ENCODE measurements at regions not wholly inside any gene's neighbourhood (a gene's known extent, or its start where the extent isn't known, plus 50 kb on each side); places are given as distances from the start of the nearest gene placed in this dataset.
"Not testable (repeated sequence)": the region's sequence is repeated elsewhere in the genome, so short reads cannot be mapped to it uniquely, and the experiment has no call there.

DNA sequence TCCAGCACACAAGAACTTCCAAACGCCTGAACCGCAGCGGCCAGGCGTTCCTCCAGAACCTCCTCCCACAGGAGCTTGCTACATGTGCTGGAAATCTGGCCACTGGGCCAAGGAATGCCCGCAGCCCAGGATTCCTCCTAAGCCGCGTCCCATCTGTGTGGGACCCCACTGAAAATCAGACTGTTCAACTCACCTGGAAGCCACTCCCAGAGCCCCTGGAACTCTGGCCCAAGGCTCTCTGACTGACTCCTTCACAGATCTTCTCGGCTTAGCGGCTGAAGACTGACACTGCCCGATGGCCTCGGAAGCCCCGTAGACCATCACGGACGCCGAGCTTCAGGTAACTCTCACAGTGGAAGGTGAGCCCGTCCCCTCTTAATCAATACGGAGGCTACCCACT is 130.2 kb upstream of the ADCY2 start:
- H3K9me3 ChIP-seq (ENCODE audit: control insufficient read depth, insufficient read depth, low read depth, low read length); H3K4me1 ChIP-seq (ENCODE audit: control insufficient read depth, insufficient read depth, low read length); H3K36me3 ChIP-seq (ENCODE audit: control insufficient read depth, insufficient read depth, low read length); H3K27me3 ChIP-seq (ENCODE audit: control insufficient read depth, insufficient read depth, low read length); H3K27ac ChIP-seq (ENCODE audit: low read length); POLR2A ChIA-PET; ATAC-seq; H3K4me3 ChIP-seq (ENCODE audit: low read depth in 2 of 2, low read length in 2 of 2); in situ Hi-C loops (cut with HindIII; ENCODE audit: low pct_unique_long_range_greater_than_20kb, low sequenced_read_pairs); BruUV-seq (replicated peaks); CTCF ChIA-PET; intact Hi-C loops (cut with micrococcal nuclease; ENCODE audit: unreplicated experiment); DNase-seq (ENCODE audit: low read depth, low spot score): not testable (repeated sequence)

GRCh38 chr5:7268722-7269121 is 127.2 kb upstream of the ADCY2 start:
- H3K9me3 ChIP-seq (ENCODE audit: control insufficient read depth, insufficient read depth, low read depth, low read length); H3K27me3 ChIP-seq (ENCODE audit: control insufficient read depth, insufficient read depth, low read length); CTCF ChIA-PET; in situ Hi-C loops (cut with HindIII; ENCODE audit: low pct_unique_long_range_greater_than_20kb, low sequenced_read_pairs); intact Hi-C loops (cut with micrococcal nuclease; ENCODE audit: unreplicated experiment); DNase-seq (ENCODE audit: low read depth, low spot score); H3K4me3 ChIP-seq (ENCODE audit: low read depth in 2 of 2, low read length in 2 of 2); BruUV-seq (replicated peaks); H3K36me3 ChIP-seq (ENCODE audit: control insufficient read depth, insufficient read depth, low read length); H3K27ac ChIP-seq (ENCODE audit: low read length); H3K4me1 ChIP-seq (ENCODE audit: control insufficient read depth, insufficient read depth, low read length); ATAC-seq; POLR2A ChIA-PET: not testable (repeated sequence)

GRCh38 chr5:7269591-7270274 is 126.2 kb upstream of the ADCY2 start:
- Histone ChIP-seq H3K36me3 (ENCODE audit: control insufficient read depth, insufficient read depth, low read length) (no peaks in the 10 kb centered on the region), H3K27ac (ENCODE audit: low read length) (no peak overlapping the region), H3K27me3 (ENCODE audit: control insufficient read depth, insufficient read depth, low read length) (no peaks in the 10 kb centered on the region), H3K4me3 (ENCODE audit: low read depth in 2 of 2, low read length in 2 of 2) (no peak overlapping the region), H3K4me1 (ENCODE audit: control insufficient read depth, insufficient read depth, low read length) (no peaks in the 10 kb centered on the region), H3K9me3 (ENCODE audit: control insufficient read depth, insufficient read depth, low read depth, low read length) (no peaks in the 10 kb centered on the region)
- BruUV-seq (replicated peaks) = no TSS peak
- in situ Hi-C loops (cut with HindIII; ENCODE audit: low pct_unique_long_range_greater_than_20kb, low sequenced_read_pairs) (no loop called here), intact Hi-C loops (cut with micrococcal nuclease; ENCODE audit: unreplicated experiment) (no loop called here)
- TF ChIP-seq, protein P1, sequence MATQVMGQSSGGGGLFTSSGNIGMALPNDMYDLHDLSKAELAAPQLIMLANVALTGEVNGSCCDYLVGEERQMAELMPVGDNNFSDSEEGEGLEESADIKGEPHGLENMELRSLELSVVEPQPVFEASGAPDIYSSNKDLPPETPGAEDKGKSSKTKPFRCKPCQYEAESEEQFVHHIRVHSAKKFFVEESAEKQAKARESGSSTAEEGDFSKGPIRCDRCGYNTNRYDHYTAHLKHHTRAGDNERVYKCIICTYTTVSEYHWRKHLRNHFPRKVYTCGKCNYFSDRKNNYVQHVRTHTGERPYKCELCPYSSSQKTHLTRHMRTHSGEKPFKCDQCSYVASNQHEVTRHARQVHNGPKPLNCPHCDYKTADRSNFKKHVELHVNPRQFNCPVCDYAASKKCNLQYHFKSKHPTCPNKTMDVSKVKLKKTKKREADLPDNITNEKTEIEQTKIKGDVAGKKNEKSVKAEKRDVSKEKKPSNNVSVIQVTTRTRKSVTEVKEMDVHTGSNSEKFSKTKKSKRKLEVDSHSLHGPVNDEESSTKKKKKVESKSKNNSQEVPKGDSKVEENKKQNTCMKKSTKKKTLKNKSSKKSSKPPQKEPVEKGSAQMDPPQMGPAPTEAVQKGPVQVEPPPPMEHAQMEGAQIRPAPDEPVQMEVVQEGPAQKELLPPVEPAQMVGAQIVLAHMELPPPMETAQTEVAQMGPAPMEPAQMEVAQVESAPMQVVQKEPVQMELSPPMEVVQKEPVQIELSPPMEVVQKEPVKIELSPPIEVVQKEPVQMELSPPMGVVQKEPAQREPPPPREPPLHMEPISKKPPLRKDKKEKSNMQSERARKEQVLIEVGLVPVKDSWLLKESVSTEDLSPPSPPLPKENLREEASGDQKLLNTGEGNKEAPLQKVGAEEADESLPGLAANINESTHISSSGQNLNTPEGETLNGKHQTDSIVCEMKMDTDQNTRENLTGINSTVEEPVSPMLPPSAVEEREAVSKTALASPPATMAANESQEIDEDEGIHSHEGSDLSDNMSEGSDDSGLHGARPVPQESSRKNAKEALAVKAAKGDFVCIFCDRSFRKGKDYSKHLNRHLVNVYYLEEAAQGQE (IDR thresholded peaks at IDR 0.05; ENCODE audit: insufficient read depth in 1 of 2, low read depth in 2 of 2, low read length in 1 of 2) = no peak
- TF ChIP-seq TCF7L2 (IDR thresholded peaks at IDR 0.05; ENCODE audit: low read depth, low read length) = no peak
- ChIA-PET CTCF (no interaction called here), POLR2A (interaction anchor here (0.5 kb wide), 1 partner anchor 599 kb away, joined by 3 read pairs; the partner anchor contains the start of genes FASTKD3 and MTRR)
- ATAC-seq = no peak
- no peak for DNase-seq (ENCODE audit: low read depth, low spot score)

GRCh38 chr5:7271435-7272084 is 124.4 kb upstream of the ADCY2 start:
- TF ChIP-seq, protein P2, sequence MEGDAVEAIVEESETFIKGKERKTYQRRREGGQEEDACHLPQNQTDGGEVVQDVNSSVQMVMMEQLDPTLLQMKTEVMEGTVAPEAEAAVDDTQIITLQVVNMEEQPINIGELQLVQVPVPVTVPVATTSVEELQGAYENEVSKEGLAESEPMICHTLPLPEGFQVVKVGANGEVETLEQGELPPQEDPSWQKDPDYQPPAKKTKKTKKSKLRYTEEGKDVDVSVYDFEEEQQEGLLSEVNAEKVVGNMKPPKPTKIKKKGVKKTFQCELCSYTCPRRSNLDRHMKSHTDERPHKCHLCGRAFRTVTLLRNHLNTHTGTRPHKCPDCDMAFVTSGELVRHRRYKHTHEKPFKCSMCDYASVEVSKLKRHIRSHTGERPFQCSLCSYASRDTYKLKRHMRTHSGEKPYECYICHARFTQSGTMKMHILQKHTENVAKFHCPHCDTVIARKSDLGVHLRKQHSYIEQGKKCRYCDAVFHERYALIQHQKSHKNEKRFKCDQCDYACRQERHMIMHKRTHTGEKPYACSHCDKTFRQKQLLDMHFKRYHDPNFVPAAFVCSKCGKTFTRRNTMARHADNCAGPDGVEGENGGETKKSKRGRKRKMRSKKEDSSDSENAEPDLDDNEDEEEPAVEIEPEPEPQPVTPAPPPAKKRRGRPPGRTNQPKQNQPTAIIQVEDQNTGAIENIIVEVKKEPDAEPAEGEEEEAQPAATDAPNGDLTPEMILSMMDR (IDR thresholded peaks at IDR 0.05) = no peak
- TF ChIP-seq SIN3A (IDR thresholded peaks at IDR 0.05; ENCODE audit: borderline replicate concordance, insufficient read depth, low read depth, low read length) = no peak
- TF ChIP-seq POLR2AphosphoS5 (IDR thresholded peaks at IDR 0.05; ENCODE audit: low read depth, low read length) = no peak
- no peak for TF ChIP-seq TCF7L2 (IDR thresholded peaks at IDR 0.05; ENCODE audit: low read depth, low read length)
- TF ChIP-seq, protein P1 (IDR thresholded peaks at IDR 0.05; ENCODE audit: insufficient read depth in 1 of 2, low read depth in 2 of 2, low read length in 1 of 2) = no peak
- Histone ChIP-seq H3K4me1 (ENCODE audit: control insufficient read depth, insufficient read depth, low read length) (no peaks in the 10 kb centered on the region), H3K27ac (ENCODE audit: low read length) (no peak overlapping the region), H3K27me3 (ENCODE audit: control insufficient read depth, insufficient read depth, low read length) (no peaks in the 10 kb centered on the region; the same call in 1 of the 2 replicates), H3K4me3 (ENCODE audit: low read depth in 2 of 2, low read length in 2 of 2) (no peak overlapping the region), H3K9me3 (ENCODE audit: control insufficient read depth, insufficient read depth, low read depth, low read length) (no peaks in the 10 kb centered on the region), H3K36me3 (ENCODE audit: control insufficient read depth, insufficient read depth, low read length) (no peaks in the 10 kb centered on the region)
- in situ Hi-C loops (cut with HindIII; ENCODE audit: low pct_unique_long_range_greater_than_20kb, low sequenced_read_pairs) = no loop called here
- POLR2A ChIA-PET = no interaction called here
- BruUV-seq (replicated peaks) = no TSS peak
- CTCF ChIA-PET = no interaction called here
- no peak for ATAC-seq
- intact Hi-C loops (cut with micrococcal nuclease; ENCODE audit: unreplicated experiment) = no loop called here
- DNase-seq (ENCODE audit: low read depth, low spot score) = no peak

Measured in Panc1 (cell line).